ENCODE measurements at regions not wholly inside any gene's neighbourhood (a gene's known extent, or its start where the extent isn't known, plus 50 kb on each side); places are given as distances from the start of the nearest gene placed in this dataset.

GRCh38 chr2:167508709-167509108, 620.4 kb downstream of the XIRP2 start:
- TF ChIP-seq, protein P1, sequence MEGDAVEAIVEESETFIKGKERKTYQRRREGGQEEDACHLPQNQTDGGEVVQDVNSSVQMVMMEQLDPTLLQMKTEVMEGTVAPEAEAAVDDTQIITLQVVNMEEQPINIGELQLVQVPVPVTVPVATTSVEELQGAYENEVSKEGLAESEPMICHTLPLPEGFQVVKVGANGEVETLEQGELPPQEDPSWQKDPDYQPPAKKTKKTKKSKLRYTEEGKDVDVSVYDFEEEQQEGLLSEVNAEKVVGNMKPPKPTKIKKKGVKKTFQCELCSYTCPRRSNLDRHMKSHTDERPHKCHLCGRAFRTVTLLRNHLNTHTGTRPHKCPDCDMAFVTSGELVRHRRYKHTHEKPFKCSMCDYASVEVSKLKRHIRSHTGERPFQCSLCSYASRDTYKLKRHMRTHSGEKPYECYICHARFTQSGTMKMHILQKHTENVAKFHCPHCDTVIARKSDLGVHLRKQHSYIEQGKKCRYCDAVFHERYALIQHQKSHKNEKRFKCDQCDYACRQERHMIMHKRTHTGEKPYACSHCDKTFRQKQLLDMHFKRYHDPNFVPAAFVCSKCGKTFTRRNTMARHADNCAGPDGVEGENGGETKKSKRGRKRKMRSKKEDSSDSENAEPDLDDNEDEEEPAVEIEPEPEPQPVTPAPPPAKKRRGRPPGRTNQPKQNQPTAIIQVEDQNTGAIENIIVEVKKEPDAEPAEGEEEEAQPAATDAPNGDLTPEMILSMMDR (IDR thresholded peaks at IDR 0.05; ENCODE audit: borderline replicate concordance, extremely low read depth, low read length, poor library complexity, severe bottlenecking) = no peak
- no peak for TF ChIP-seq EZH2 (IDR thresholded peaks at IDR 0.05; ENCODE audit: borderline replicate concordance, low read depth, low read length, severe bottlenecking)
